SK-N-SH treated with all-trans-retinoic acid at 6 μM for 48 hours (cell line): ENCODE measurements at regions not wholly inside any gene's neighbourhood (a gene's known extent, or its start where the extent isn't known, plus 50 kb on each side); places are given as distances from the start of the nearest gene placed in this dataset.

Experiments used
- ARNTL ChIP-seq: fragments of 450-650 bp; formaldehyde crosslinking; IDR thresholded peaks from 2 replicates; pipeline ENCODE4 v1.5.0; 2020; ENCODE audit warnings: low read depth, mild to moderate bottlenecking, moderate library complexity, borderline replicate concordance
- CREB5 ChIP-seq: fragments of 250-450 bp; sonication (Bioruptor Pico); IDR thresholded peaks from 2 replicates; pipeline ENCODE4 v1.5.1; 2020; ENCODE audit warnings: low read depth, mild to moderate bottlenecking, moderate library complexity
- CSRNP3 ChIP-seq: fragments of 250-450 bp; sonication (Bioruptor Pico); IDR thresholded peaks from 2 replicates; pipeline ENCODE4 v1.5.1; 2021; ENCODE audit warnings: mild to moderate bottlenecking, moderate library complexity
- ESRRG ChIP-seq: fragments of 250-450 bp; sonication (Bioruptor Pico); IDR thresholded peaks from 2 replicates; pipeline ENCODE4 v1.6.1; 2021; ENCODE audit warnings: mild to moderate bottlenecking
- OSR1 ChIP-seq: fragments of 250-450 bp; sonication (Bioruptor Pico); IDR thresholded peaks from 2 replicates; pipeline ENCODE4 v1.8.0; 2022; ENCODE audit warnings: moderate library complexity, mild to moderate bottlenecking, inconsistent platforms
- RARB ChIP-seq: fragments of 250-450 bp; sonication (Bioruptor Pico); IDR thresholded peaks from 2 replicates; pipeline ENCODE4 v1.8.0; 2021; ENCODE audit warnings: mild to moderate bottlenecking, moderate library complexity
- SNAI2 ChIP-seq: fragments of 250-450 bp; sonication (Bioruptor Pico); IDR thresholded peaks from 2 replicates; pipeline ENCODE4 v1.5.0; 2020; ENCODE audit warnings: mild to moderate bottlenecking, moderate library complexity
- TCF4 ChIP-seq: fragments of 250-450 bp; sonication (Bioruptor Pico); IDR thresholded peaks from 2 replicates; pipeline ENCODE4 v1.8.0; 2021; ENCODE audit warnings: mild to moderate bottlenecking, moderate library complexity, borderline replicate concordance
- TOX ChIP-seq: fragments of 250-450 bp; sonication (Bioruptor Pico); IDR thresholded peaks from 2 replicates; pipeline ENCODE4 v1.8.0; 2021; ENCODE audit warnings: mild to moderate bottlenecking, moderate library complexity, borderline replicate concordance
- ZC3H10 ChIP-seq: fragments of 250-450 bp; sonication (Bioruptor Pico); IDR thresholded peaks from 2 replicates; pipeline ENCODE4 v1.5.1; 2021; ENCODE audit warnings: mild to moderate bottlenecking, moderate library complexity
- ZFP3 ChIP-seq: fragments of 250-450 bp; sonication (Bioruptor Pico); IDR thresholded peaks from 2 replicates; pipeline ENCODE4 v1.5.0; 2020; ENCODE audit warnings: mild to moderate bottlenecking, moderate library complexity
- ZFP30 ChIP-seq: fragments of 450-650 bp; formaldehyde crosslinking; IDR thresholded peaks from 2 replicates; pipeline ENCODE4 v1.5.0; 2022; ENCODE audit warnings: mild to moderate bottlenecking, moderate library complexity
- ZNF70 ChIP-seq: fragments of 450-650 bp; formaldehyde crosslinking; IDR thresholded peaks from 2 replicates; pipeline ENCODE4 v1.5.0; 2020; ENCODE audit warnings: mild to moderate bottlenecking, moderate library complexity
- TF ChIP-seq, protein P1 (sequence below): fragments of 250-450 bp; sonication (Bioruptor Pico); IDR thresholded peaks from 2 replicates; pipeline ENCODE4 v1.8.0; 2020; ENCODE audit warnings: mild to moderate bottlenecking, moderate library complexity, borderline replicate concordance

- TF ChIP-seq, protein P1, sequence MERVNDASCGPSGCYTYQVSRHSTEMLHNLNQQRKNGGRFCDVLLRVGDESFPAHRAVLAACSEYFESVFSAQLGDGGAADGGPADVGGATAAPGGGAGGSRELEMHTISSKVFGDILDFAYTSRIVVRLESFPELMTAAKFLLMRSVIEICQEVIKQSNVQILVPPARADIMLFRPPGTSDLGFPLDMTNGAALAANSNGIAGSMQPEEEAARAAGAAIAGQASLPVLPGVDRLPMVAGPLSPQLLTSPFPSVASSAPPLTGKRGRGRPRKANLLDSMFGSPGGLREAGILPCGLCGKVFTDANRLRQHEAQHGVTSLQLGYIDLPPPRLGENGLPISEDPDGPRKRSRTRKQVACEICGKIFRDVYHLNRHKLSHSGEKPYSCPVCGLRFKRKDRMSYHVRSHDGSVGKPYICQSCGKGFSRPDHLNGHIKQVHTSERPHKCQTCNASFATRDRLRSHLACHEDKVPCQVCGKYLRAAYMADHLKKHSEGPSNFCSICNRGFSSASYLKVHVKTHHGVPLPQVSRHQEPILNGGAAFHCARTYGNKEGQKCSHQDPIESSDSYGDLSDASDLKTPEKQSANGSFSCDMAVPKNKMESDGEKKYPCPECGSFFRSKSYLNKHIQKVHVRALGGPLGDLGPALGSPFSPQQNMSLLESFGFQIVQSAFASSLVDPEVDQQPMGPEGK (CRISPR knock-in tag), result no peak
- TF ChIP-seq ZFP30 (no peak), SNAI2 (CRISPR knock-in tag) (no peak), CSRNP3 (CRISPR knock-in tag) (no peak), ZFP3 (CRISPR knock-in tag) (no peak), ZC3H10 (CRISPR knock-in tag) (no peak), CREB5 (CRISPR knock-in tag) (no peak), ARNTL (CRISPR knock-in tag) (no peak), ZNF70 (CRISPR knock-in tag) (no peak), OSR1 (CRISPR knock-in tag) (no peak), TCF4 (CRISPR knock-in tag) (no peak), ESRRG (CRISPR knock-in tag) (no peak), RARB (CRISPR knock-in tag) (no peak), TOX (CRISPR knock-in tag) (no peak)
These were observed 245.7 kb upstream of the CTAGE1 start for GRCh38 chr18:22663378-22663777.
